ENCODE measurements at regions not wholly inside any gene's neighbourhood (a gene's known extent, or its start where the extent isn't known, plus 50 kb on each side); places are given as distances from the start of the nearest gene placed in this dataset.
A peak's percentile ranks its signal among the peaks of the same experiment; 100 is the strongest.

GRCh38 chr20:39855056-39855455 lies 834.0 kb downstream of the MAFB start:
- no peak for TF ChIP-seq CTCF (IDR thresholded peaks at IDR 0.05)
- Mint-ChIP-seq H3K4me3 (no peak overlapping the region), H3K27me3 (ENCODE audit: insufficient read depth) (no peaks in the 10 kb centered on the region; the same call in 1 of the 2 replicates), H3K4me1 (ENCODE audit: low read depth) (peaks cover 60% of the 10 kb centered on the region), H3K9me3 (no peaks in the 10 kb centered on the region; the same call in 1 of the 2 replicates), H3K36me3 (ENCODE audit: low read depth) (no peaks in the 10 kb centered on the region), H3K27ac (no peak overlapping the region)
- DNase-seq, result no peak

- Mint-ChIP-seq H3K4me3 (no peak overlapping the region), H3K27ac (peak overlapping the region; percentile 51; the same call in 1 of the 2 replicates), H3K9me3 (no peaks in the 10 kb centered on the region; the same call in 1 of the 2 replicates), H3K36me3 (ENCODE audit: low read depth) (no peaks in the 10 kb centered on the region), H3K4me1 (ENCODE audit: low read depth) (peaks cover 70% of the 10 kb centered on the region), H3K27me3 (ENCODE audit: insufficient read depth) (no peaks in the 10 kb centered on the region; the same call in 1 of the 2 replicates)
- DNase-seq, result peak; percentile 62
- TF ChIP-seq CTCF (IDR thresholded peaks at IDR 0.05), result no peak
These were observed 835.4 kb downstream of the MAFB start for GRCh38 chr20:39853636-39854035.

DNA sequence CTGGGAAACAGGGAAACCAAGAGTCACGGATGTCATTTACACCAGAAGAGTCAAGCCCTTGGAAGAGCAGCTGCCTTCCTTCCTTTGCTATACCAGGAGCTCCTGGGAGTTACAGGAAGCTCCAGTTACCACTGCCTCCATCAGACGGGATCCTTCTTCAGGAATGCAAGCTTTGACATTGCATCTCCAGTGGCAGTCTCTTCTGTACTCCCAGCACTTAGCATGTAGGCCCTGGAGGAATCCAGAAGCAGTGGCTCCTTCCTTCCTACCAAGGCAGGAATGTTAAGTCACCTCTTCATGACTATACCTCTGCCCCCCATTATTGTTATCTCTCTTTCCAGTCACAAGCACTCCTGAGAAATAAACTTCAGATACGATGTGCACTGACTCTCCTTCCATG lies 836.0 kb downstream of the MAFB start:
- Mint-ChIP-seq H3K4me1 (ENCODE audit: low read depth) (peaks cover 70% of the 10 kb centered on the region), H3K27ac (peak overlapping the region; percentile 51; the same call in 1 of the 2 replicates), H3K9me3 (no peaks in the 10 kb centered on the region; the same call in 1 of the 2 replicates), H3K36me3 (ENCODE audit: low read depth) (no peaks in the 10 kb centered on the region), H3K27me3 (ENCODE audit: insufficient read depth) (no peaks in the 10 kb centered on the region; the same call in 1 of the 2 replicates), H3K4me3 (no peak overlapping the region)
- no peak for TF ChIP-seq CTCF (IDR thresholded peaks at IDR 0.05)
- no peak for DNase-seq

DNA sequence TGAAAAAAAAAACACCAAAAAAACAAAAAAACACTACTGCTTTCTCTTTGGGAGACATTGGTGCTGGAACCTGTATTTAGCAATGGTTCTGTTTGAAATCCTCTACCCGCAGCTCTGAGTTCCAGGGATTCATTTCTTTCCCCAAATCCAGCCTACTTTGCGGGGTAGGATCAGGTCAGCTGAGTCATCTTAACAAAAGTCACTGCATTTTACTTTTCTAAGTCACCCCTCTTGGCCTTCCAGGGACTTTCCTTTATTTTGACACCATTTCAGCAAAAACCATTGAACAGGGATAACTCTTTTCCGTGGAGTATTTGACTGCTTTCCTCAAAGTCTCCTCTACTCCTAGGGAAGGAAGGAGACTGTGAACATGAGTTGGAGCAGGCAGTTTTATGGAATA lies 837.6 kb downstream of the MAFB start:
- no peak for TF ChIP-seq CTCF (IDR thresholded peaks at IDR 0.05)
- H3K36me3 Mint-ChIP-seq (ENCODE audit: low read depth), result no peaks in the 10 kb centered on the region
- H3K9me3 Mint-ChIP-seq, result no peaks in the 10 kb centered on the region; the same call in 1 of the 2 replicates
- H3K27ac Mint-ChIP-seq, result peak overlapping the region; percentile 81
- peaks cover 68% of the 10 kb centered on the region for H3K4me1 Mint-ChIP-seq (ENCODE audit: low read depth)
- H3K27me3 Mint-ChIP-seq (ENCODE audit: insufficient read depth), result peaks cover under 1% of the 10 kb centered on the region
- peak overlapping the region; percentile 31; the same call in 1 of the 2 replicates for H3K4me3 Mint-ChIP-seq
- DNase-seq, result peak; percentile 25

GRCh38 chr20:39850821-39851330 lies 838.2 kb downstream of the MAFB start:
- Mint-ChIP-seq H3K36me3 (ENCODE audit: low read depth) (no peaks in the 10 kb centered on the region), H3K4me1 (ENCODE audit: low read depth) (peaks cover 63% of the 10 kb centered on the region), H3K4me3 (peak overlapping the region; percentile 31; the same call in 1 of the 2 replicates), H3K27ac (peak overlapping the region; percentile 81), H3K9me3 (no peaks in the 10 kb centered on the region; the same call in 1 of the 2 replicates), H3K27me3 (ENCODE audit: insufficient read depth) (peaks cover 3% of the 10 kb centered on the region)
- TF ChIP-seq CTCF (IDR thresholded peaks at IDR 0.05), result no peak
- peak; percentile 22 for DNase-seq
